Uterus (tissue), 2 donors: ENCODE measurements at regions not wholly inside any gene's neighbourhood (a gene's known extent, or its start where the extent isn't known, plus 50 kb on each side); places are given as distances from the start of the nearest gene placed in this dataset.

ENCODE experiments used
- CTCF ChIP-seq, 4 experiments: fragments of 200-600 bp in 2 of 4; fragments of 450-650 bp in 2 of 4; sonication (generic) in 2 of 4; IDR thresholded peaks; one replicate each; pipeline ENCODE4 v1.5.1; 2016 to 2019; ENCODE audit warnings: antibody characterized with exemption in 4 of 4, mild to moderate bottlenecking in 2 of 4, moderate library complexity in 1 of 4
- POLR2A ChIP-seq, 2 donors: fragments of 450-650 bp; IDR thresholded peaks; one replicate each; pipeline ENCODE4 v1.6.1; 2016; ENCODE audit warnings: antibody characterized with exemption in 2 of 2, mild to moderate bottlenecking in 1 of 2, moderate library complexity in 1 of 2

DNA sequence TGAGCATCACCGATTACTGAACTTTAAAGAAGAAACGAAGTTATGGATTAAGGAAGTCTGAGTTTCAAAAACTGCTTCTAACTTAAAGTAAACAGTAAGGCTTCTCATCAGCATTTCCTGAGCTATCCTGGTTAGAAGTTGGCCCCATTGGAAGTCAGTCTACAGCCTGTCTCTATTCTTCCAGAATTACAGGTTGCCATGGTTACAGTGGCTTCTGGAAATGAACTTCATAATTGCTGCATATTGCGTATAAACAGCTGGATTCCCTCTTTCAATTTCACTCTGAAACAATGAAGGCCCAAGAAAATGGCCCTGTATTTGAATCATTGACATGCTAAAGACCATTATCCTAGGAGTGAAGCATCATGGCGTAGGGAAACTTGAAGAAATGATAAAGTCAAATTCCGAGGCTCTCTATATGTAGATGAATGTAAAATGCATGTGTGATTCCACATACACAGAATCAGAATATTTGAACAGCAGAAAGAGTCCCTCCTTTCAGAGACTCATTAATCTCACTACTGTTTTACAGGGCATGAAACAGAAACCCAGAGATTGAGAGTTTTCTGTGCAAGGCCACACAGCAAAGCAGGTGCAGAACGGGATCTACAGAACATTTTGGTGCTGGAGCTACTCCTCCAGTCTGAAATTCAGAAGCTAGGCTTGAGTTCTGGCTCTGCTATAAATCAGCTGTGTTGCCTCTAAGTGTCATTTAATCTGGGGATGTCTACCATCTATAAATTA is 856.4 kb upstream of the CELF4 start:
- TF ChIP-seq CTCF (IDR thresholded peaks at IDR 0.05) (no peak), POLR2A (IDR thresholded peaks at IDR 0.05) (no peak)
